GM12878 (cell line): ENCODE measurements at regions not wholly inside any gene's neighbourhood (a gene's known extent, or its start where the extent isn't known, plus 50 kb on each side); places are given as distances from the start of the nearest gene placed in this dataset.

Source experiments
- CBX3 ChIP-seq: fragments of 200-600 bp; sonication (generic); IDR thresholded peaks from 2 replicates; pipeline ENCODE4 v1.6.1; 2016; ENCODE audit warnings: low read depth, borderline replicate concordance
- MAX ChIP-seq: IDR thresholded peaks from 2 replicates; pipeline ENCODE4 v1.6.1; 2012; ENCODE audit warnings: low read depth, low read length, improper control_type of control experiment
- TF ChIP-seq, protein P1 (sequence below), 3 experiments: IDR thresholded peaks in 2 of 3; conservative IDR thresholded peaks in 1 of 3; 2 replicates each; pipeline ENCODE4 v1.5.1; 2011; ENCODE audit warnings: low read depth in 3 of 3, low read length in 3 of 3, mild to moderate bottlenecking in 3 of 3, control low read depth in 2 of 3, moderate library complexity in 2 of 3, inconsistent platforms in 1 of 3, mixed read lengths in 1 of 3; ENCODE audit not compliant: control insufficient read depth in 2 of 3, insufficient read depth in 1 of 3; ENCODE audit errors: extremely low read depth in 1 of 3

- no peak for TF ChIP-seq CBX3
- no peak for TF ChIP-seq MAX
- TF ChIP-seq, protein P1, sequence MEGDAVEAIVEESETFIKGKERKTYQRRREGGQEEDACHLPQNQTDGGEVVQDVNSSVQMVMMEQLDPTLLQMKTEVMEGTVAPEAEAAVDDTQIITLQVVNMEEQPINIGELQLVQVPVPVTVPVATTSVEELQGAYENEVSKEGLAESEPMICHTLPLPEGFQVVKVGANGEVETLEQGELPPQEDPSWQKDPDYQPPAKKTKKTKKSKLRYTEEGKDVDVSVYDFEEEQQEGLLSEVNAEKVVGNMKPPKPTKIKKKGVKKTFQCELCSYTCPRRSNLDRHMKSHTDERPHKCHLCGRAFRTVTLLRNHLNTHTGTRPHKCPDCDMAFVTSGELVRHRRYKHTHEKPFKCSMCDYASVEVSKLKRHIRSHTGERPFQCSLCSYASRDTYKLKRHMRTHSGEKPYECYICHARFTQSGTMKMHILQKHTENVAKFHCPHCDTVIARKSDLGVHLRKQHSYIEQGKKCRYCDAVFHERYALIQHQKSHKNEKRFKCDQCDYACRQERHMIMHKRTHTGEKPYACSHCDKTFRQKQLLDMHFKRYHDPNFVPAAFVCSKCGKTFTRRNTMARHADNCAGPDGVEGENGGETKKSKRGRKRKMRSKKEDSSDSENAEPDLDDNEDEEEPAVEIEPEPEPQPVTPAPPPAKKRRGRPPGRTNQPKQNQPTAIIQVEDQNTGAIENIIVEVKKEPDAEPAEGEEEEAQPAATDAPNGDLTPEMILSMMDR (IDR thresholded peaks at IDR 0.05 in 2 of 3, conservative IDR thresholded peaks at IDR 0.05 in 1 of 3; ENCODE audit: control insufficient read depth in 2 of 3, extremely low read depth in 1 of 3, insufficient read depth in 1 of 3, low read depth in 3 of 3, low read length in 3 of 3) = no peak
Measured at GRCh38 chr4:123667496-123667895, 270.9 kb downstream of the SPRY1 start.
